ENCODE measurements at regions not wholly inside any gene's neighbourhood (a gene's known extent, or its start where the extent isn't known, plus 50 kb on each side); places are given as distances from the start of the nearest gene placed in this dataset.

- DNase-seq (ENCODE audit: low spot score): no peak
- Mint-ChIP-seq H3K27ac (ENCODE audit: unreplicated experiment) (no peak overlapping the region), H3K27me3 (ENCODE audit: unreplicated experiment) (no peaks in the 10 kb centered on the region), H3K4me3 (ENCODE audit: unreplicated experiment) (no peak overlapping the region), H3K36me3 (ENCODE audit: low read depth, unreplicated experiment) (no peaks in the 10 kb centered on the region), H3K9me3 (ENCODE audit: unreplicated experiment) (no peaks in the 10 kb centered on the region), H3K4me1 (ENCODE audit: unreplicated experiment) (no peaks in the 10 kb centered on the region)
- TF ChIP-seq CTCF (IDR thresholded peaks at IDR 0.05; ENCODE audit: unreplicated experiment): no peak
Observed at GRCh38 chr1:96997717-96998116, 276.1 kb downstream of the PTBP2 start.

DNA sequence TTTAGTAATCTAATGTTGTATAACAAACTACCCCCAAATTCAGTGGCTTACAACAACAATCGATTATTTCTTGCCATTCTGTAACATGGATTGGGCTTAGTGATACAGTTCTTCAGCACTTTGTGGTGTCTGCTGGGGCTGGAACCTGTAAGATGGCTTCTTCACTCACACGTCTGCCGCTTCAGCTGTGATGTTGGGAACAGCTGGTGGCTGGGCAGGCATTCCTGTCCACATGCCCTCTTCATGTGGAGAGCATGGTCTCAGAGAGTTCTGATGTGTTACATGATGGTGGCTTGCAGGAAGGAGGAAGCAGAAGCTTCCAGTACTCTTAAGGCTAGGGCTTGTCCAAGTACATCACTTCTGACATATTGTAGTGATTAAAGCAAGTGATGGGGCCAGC is 276.9 kb downstream of the PTBP2 start:
- Mint-ChIP-seq H3K27ac (ENCODE audit: unreplicated experiment) (no peak overlapping the region), H3K27me3 (ENCODE audit: unreplicated experiment) (no peaks in the 10 kb centered on the region), H3K4me3 (ENCODE audit: unreplicated experiment) (no peak overlapping the region), H3K4me1 (ENCODE audit: unreplicated experiment) (no peaks in the 10 kb centered on the region), H3K9me3 (ENCODE audit: unreplicated experiment) (no peaks in the 10 kb centered on the region), H3K36me3 (ENCODE audit: low read depth, unreplicated experiment) (no peaks in the 10 kb centered on the region)
- DNase-seq (ENCODE audit: low spot score): no peak
- no peak for TF ChIP-seq CTCF (IDR thresholded peaks at IDR 0.05; ENCODE audit: unreplicated experiment)

GRCh38 chr1:96999191-96999590 is 277.6 kb downstream of the PTBP2 start:
- Mint-ChIP-seq H3K27me3 (ENCODE audit: unreplicated experiment) (no peaks in the 10 kb centered on the region), H3K36me3 (ENCODE audit: low read depth, unreplicated experiment) (no peaks in the 10 kb centered on the region), H3K4me3 (ENCODE audit: unreplicated experiment) (no peak overlapping the region), H3K4me1 (ENCODE audit: unreplicated experiment) (no peaks in the 10 kb centered on the region), H3K27ac (ENCODE audit: unreplicated experiment) (no peak overlapping the region), H3K9me3 (ENCODE audit: unreplicated experiment) (no peaks in the 10 kb centered on the region)
- no peak for TF ChIP-seq CTCF (IDR thresholded peaks at IDR 0.05; ENCODE audit: unreplicated experiment)
- no peak for DNase-seq (ENCODE audit: low spot score)

DNA sequence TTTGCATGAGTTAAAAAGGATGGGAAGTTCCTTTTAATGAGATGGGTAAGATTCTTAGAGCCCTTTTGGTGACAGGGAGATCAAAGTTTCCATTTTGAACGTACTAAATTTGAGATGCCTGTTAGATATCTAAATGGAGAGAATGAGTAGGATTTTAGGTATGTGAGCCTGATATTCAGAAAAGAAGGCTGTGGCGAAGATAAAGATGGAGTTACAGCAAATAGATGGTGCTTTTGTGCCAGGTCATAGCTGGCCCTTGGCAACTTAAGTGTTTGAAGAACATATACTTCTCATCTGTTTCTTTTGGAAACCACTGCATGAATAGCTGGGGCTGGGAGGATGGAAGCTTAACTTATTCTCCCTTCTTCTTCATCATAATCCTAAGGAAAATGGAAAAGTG is 282.5 kb downstream of the PTBP2 start:
- Mint-ChIP-seq H3K4me3 (ENCODE audit: unreplicated experiment) (no peak overlapping the region), H3K27me3 (ENCODE audit: unreplicated experiment) (no peaks in the 10 kb centered on the region), H3K9me3 (ENCODE audit: unreplicated experiment) (no peaks in the 10 kb centered on the region), H3K36me3 (ENCODE audit: low read depth, unreplicated experiment) (no peaks in the 10 kb centered on the region), H3K27ac (ENCODE audit: unreplicated experiment) (no peak overlapping the region), H3K4me1 (ENCODE audit: unreplicated experiment) (no peaks in the 10 kb centered on the region)
- TF ChIP-seq CTCF (IDR thresholded peaks at IDR 0.05; ENCODE audit: unreplicated experiment): no peak
- DNase-seq (ENCODE audit: low spot score): no peak

DNA sequence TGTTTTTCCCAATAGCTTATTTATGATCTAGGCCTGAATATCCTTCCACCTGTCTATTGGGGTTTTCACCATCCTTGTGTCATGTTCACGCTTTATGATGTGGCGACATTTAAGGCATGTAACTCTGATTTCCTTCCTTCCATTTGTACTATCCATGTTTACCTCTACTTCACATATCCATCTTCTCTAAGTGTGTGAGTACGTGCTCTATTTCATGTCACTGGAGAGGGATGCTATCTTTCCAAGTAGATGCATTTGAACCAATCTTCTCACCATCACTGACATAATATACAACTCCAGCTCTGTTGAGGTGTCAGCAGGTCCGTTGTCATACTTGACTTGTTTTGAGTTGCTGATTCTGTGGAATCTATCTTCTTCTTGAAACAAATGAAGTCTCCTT is 283.2 kb downstream of the PTBP2 start:
- TF ChIP-seq CTCF (IDR thresholded peaks at IDR 0.05; ENCODE audit: unreplicated experiment): no peak
- Mint-ChIP-seq H3K27ac (ENCODE audit: unreplicated experiment) (no peak overlapping the region), H3K4me3 (ENCODE audit: unreplicated experiment) (no peak overlapping the region), H3K4me1 (ENCODE audit: unreplicated experiment) (no peaks in the 10 kb centered on the region), H3K36me3 (ENCODE audit: low read depth, unreplicated experiment) (no peaks in the 10 kb centered on the region), H3K27me3 (ENCODE audit: unreplicated experiment) (no peaks in the 10 kb centered on the region), H3K9me3 (ENCODE audit: unreplicated experiment) (no peaks in the 10 kb centered on the region)
- DNase-seq (ENCODE audit: low spot score): no peak
